Neutrophil (primary cell): ENCODE measurements at regions not wholly inside any gene's neighbourhood (a gene's known extent, or its start where the extent isn't known, plus 50 kb on each side); places are given as distances from the start of the nearest gene placed in this dataset.

Experiments
- H3K27ac ChIP-seq: fragments of 200-600 bp; sonication (generic); 2 replicates; pipeline ENCODE4 v1.5.1; 2016; ENCODE audit warnings: mild to moderate bottlenecking, moderate library complexity
- H3K27me3 ChIP-seq: fragments of 200-600 bp; sonication (generic); 2 replicates; pipeline ENCODE4 v1.6.0; 2016; ENCODE audit warnings: mild to moderate bottlenecking
- H3K36me3 ChIP-seq: fragments of 200-600 bp; sonication (generic); 2 replicates; pipeline ENCODE4 v1.5.1; 2017
- H3K4me1 ChIP-seq, 2 experiments: fragments of 200-600 bp in 1 of 2; sonication (generic) in 1 of 2; 1 replicate in 1 of 2; 2 replicates in 1 of 2; pipeline versions ENCODE4 v1.5.1 to v1.6.1; 2013 to 2016; ENCODE audit warnings: low read depth in 1 of 2, low read length in 1 of 2, mild to moderate bottlenecking in 1 of 2, moderate library complexity in 1 of 2; ENCODE audit not compliant: control insufficient read depth in 1 of 2, insufficient read depth in 1 of 2
- H3K4me3 ChIP-seq, 2 experiments: fragments of 200-600 bp in 1 of 2; sonication (generic) in 1 of 2; 1 replicate in 1 of 2; 2 replicates in 1 of 2; pipeline ENCODE4 v1.5.1; 2013 to 2016; ENCODE audit warnings: low read depth in 1 of 2, low read length in 1 of 2, mild to moderate bottlenecking in 1 of 2, moderate library complexity in 1 of 2
- H3K9me3 ChIP-seq: fragments of 200-600 bp; sonication (generic); 2 replicates; pipeline ENCODE4 v1.5.1; 2016
- CTCF ChIP-seq: fragments of 200-600 bp; sonication (generic); IDR thresholded peaks from 2 replicates; pipeline ENCODE4 v1.5.1; 2016; ENCODE audit warnings: antibody characterized with exemption

DNA sequence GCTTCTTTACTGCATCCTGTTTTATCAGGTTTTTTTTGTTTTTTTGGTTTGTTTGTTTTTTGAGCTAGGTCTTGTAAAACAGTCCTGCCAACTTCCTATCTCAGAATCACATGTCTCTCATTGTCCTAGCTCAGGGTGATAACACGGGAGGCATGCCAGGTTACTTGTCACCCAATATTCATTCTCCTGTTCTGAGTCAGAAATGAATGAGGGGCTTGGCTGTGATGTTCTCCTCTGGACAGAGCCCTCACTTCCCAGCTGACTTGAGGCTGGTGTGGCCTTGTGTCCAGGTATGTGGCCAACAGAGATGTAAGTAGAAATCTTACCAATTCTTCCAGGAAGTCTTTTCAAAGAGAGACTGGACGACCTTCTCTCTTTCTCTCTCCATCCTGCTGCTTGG is 317.0 kb downstream of the GABRB3 start:
- no peaks in the 10 kb centered on the region for H3K4me1 ChIP-seq
- H3K36me3 ChIP-seq, result no peaks in the 10 kb centered on the region
- H3K27ac ChIP-seq, result no peak overlapping the region
- H3K4me3 ChIP-seq, result no peak overlapping the region
- no peaks in the 10 kb centered on the region for H3K27me3 ChIP-seq
- TF ChIP-seq CTCF, result no peak
- no peaks in the 10 kb centered on the region for H3K9me3 ChIP-seq

GRCh38 chr15:26453914-26454313 is 319.0 kb downstream of the GABRB3 start:
- TF ChIP-seq CTCF, result no peak
- H3K4me3 ChIP-seq, result no peak overlapping the region
- no peaks in the 10 kb centered on the region for H3K36me3 ChIP-seq
- H3K27me3 ChIP-seq, result no peaks in the 10 kb centered on the region
- H3K4me1 ChIP-seq, result no peaks in the 10 kb centered on the region
- H3K27ac ChIP-seq, result no peak overlapping the region
- H3K9me3 ChIP-seq, result no peaks in the 10 kb centered on the region

GRCh38 chr15:26451995-26452394 is 320.9 kb downstream of the GABRB3 start:
- TF ChIP-seq CTCF, result no peak
- Histone ChIP-seq H3K9me3 (no peaks in the 10 kb centered on the region), H3K36me3 (no peaks in the 10 kb centered on the region), H3K27me3 (no peaks in the 10 kb centered on the region), H3K4me3 (no peak overlapping the region), H3K27ac (no peak overlapping the region), H3K4me1 (no peaks in the 10 kb centered on the region)

- TF ChIP-seq CTCF, result no peak
- Histone ChIP-seq H3K36me3 (no peaks in the 10 kb centered on the region), H3K9me3 (no peaks in the 10 kb centered on the region), H3K27ac (no peak overlapping the region), H3K4me3 (no peak overlapping the region), H3K4me1 (no peaks in the 10 kb centered on the region), H3K27me3 (no peaks in the 10 kb centered on the region)
These were observed 323.6 kb downstream of the GABRB3 start for GRCh38 chr15:26449291-26449690.

DNA sequence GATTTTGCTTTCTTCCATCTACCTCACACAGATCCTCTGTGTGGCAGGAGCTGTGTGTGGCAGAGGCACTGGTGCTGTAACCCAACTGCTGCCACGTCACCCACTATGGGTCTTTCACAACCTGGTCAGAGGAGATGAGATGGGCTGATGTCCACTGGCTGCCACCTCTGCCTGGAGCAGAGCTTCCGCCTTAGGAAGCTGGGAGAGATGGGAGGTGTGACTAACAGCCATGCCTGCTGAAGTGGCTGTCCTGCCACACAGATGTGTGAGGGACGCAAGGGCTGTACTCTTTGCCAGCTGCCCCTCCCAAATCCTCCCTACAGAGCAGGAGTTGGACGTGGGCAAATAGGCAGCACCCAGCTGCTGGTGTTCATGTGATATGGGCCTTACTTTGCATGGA is 329.5 kb downstream of the GABRB3 start:
- no peaks in the 10 kb centered on the region for H3K36me3 ChIP-seq
- no peak for TF ChIP-seq CTCF

GRCh38 chr15:26442680-26443079 is 330.2 kb downstream of the GABRB3 start:
- Histone ChIP-seq H3K27ac (no peak overlapping the region), H3K9me3 (no peaks in the 10 kb centered on the region)
- no peak for TF ChIP-seq CTCF

More for the DNA sequence above, 329.5 kb downstream of the GABRB3 start:
- Histone ChIP-seq H3K4me3 (no peak overlapping the region), H3K27ac (no peak overlapping the region), H3K27me3 (no peaks in the 10 kb centered on the region), H3K4me1 (no peaks in the 10 kb centered on the region), H3K9me3 (no peaks in the 10 kb centered on the region)

More at GRCh38 chr15:26442680-26443079, 330.2 kb downstream of the GABRB3 start:
- H3K36me3 ChIP-seq, result no peaks in the 10 kb centered on the region
- H3K4me1 ChIP-seq, result no peaks in the 10 kb centered on the region
- no peak overlapping the region for H3K4me3 ChIP-seq
- H3K27me3 ChIP-seq, result no peaks in the 10 kb centered on the region
